ENCODE measurements at regions not wholly inside any gene's neighbourhood (a gene's known extent, or its start where the extent isn't known, plus 50 kb on each side); places are given as distances from the start of the nearest gene placed in this dataset.

DNA sequence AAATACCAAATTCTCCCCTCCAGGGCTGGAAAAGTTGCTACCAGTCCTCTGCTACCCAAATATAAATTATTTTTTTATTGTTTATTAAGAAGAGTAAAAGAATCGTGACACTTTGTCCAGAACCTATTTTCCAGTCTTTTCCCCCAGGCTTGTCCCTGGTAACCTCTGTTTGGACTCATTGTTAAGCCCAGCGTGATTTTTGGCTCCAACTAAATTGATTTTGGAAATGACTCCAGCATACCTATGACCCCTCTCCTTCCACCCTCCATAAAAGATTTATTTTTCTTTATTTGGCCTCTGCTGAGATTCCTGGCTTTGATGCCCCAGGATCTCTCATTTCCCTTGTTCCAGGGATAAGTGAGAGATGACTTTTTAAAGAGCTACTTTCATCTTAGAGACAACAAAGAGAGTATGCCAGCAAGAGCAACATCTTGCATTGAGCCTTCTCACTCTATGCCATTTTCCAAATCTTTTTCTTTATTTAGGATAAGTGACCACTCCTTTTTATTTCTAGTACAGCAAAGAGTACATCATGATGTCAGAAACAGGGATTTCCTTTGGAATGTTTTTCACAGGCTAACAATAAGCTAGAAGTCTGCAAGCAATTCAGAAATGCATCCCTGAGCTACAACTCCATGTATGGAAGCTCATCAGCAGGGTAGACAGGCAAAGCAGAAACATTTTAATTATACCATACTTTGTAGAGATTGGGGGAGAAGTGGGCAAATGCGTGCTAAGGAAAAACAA is 75.8 kb downstream of the DAD1 start:
- DNase-seq (ENCODE audit: low read depth, low spot score), result no peak

DNA sequence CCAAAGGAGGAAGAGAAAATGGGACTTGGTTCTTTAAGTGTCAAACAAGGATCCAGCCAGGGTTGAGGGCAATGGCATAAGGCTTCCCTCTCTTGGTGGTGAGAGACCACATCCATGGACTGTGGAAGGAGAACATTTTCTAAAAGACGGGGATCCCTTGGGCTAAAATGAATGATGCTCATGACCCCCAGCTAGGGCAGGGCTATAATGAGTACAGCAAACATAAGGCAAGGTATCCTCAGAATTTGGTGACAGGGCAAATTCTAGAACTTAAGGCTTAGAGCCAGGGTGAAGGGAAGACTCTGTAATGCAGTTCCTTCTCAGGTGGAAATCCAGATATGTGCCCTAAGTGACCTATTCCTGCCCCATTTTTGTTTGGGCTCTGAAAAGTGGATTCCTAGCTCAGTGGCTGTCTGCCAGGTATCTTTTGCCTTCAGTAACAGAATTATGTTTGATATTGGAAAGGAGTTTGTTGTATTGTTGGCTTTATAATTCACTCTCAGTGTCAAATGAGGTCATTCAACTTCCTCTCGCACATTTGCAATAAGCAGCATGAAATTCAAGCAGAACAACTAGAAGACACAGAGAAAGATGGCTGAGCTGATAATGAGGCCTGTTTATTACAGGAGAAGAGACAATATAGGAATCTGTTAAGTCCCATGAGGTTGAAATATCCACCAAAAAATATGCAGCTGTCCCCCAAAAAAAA is 76.8 kb downstream of the DAD1 start:
- DNase-seq (ENCODE audit: low read depth, low spot score), result no peak

DNA sequence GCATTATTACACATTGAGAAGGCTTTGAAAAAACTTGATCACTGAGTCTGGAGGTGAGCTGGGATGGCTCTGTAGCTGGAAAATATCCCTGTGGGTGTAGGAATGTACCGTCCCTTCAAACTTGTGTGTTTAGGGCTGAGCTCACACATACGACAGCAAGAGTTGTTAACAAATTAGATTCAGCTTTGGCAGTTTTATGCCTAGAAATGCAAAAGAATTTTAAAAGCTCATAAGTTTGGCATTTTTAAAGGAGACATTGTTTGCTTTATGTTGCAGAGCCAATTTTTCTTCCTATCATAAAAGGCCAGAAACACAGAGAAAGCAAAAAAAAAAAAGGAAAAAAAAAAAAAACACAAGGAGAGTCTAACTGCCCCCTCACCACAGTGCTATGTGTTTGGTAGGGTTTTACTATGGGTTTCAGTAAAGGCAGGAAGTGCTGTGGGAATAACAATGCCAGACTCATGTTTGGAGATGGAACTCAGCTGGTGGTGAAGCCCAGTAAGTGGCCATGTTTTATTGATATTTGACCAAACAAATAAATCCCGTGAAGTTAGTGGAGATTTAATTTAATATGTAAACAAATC is 78.4 kb downstream of the DAD1 start:
- DNase-seq (ENCODE audit: low read depth, low spot score), result no peak

DNA sequence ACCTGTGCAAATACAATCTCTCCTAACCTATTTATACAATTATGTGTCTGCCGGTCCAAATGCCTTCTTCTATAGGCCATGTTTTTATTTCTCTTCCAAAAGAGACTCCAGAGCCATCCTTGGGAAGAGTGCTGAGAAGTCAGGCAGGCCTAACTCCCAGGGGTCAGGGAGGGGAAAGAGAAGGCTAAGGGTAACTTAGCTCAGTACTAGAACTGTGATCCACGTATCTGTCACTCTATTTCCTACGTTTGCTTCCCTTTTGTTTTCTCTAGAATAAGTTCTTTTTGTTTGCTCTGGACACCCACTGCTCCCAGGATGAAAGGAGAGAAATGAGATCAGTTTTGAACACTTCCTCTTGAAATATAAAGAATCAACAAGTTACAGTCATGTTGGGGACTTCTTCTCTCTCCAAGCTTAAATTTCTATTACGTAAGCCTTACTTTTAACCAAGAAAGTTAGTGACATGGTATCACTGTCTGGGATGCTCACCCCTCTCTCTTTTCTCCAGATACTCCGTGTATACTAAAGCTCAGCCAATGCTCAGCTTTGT is 79.2 kb downstream of the DAD1 start:
- no peak for DNase-seq (ENCODE audit: low read depth, low spot score)

DNA sequence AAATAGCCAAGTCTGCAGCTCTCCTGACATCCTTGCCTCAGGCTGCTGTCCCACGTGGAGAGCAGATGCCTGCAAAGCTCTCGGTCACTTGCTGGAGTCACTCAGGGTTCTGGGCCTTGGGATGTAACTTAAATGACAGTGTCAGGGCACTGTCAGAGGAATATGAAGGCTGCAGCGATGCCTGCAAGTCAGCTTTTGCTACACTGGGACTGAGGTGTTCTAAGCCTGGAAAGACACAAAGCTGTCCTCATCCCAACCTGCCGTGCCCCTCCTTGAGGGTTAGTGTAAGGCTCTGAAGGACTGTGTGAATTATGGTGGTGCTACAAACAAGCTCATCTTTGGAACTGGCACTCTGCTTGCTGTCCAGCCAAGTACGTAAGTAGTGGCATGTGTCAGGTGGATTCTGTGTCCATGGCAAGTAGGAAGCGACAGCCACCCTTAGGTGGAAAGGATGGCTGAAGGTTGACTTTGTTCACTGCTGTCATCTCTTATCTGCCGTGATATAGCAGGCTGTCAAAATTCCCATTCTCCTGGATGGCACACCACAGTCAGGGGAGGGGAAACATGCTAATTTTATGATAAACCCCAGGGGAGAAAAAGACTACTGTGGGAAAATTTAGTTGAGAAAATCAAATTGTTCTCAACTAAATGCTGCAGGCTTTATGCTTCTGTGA is 79.9 kb downstream of the DAD1 start:
- DNase-seq (ENCODE audit: low read depth, low spot score), result no peak

DNA sequence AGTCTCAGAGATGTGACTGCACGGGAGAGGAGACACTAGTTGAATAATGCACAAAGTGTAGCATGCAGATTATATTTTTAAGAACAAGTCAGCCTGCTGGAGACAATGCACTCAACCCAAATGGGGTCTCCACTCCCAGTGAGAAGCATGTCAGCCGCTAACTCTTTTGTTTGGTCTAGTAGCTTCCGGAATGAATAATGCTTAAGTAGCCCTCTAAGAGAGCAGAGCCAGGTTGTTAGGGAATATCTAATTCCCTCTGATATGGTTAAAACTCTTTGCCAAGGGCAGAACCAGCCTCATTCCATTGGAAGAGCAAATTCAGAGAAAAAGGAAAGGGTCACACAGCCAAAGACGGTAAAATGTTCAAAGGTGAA is 80.4 kb downstream of the DAD1 start:
- DNase-seq (ENCODE audit: low read depth, low spot score), result no peak

DNA sequence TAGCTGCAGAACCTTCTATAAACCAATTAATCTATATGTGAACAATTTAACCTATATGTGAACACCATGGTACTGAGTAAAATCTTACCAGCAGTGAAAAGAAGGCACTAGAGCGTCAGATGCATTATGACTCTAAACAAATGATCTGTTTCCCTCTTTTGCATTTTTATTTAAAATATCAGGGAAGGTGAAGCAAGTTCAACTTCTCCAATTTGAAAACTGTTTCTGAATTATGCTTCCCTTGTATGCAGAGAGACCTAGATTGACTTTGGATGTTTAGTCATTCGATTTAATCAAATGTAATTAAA is 80.9 kb downstream of the DAD1 start:
- no peak for DNase-seq (ENCODE audit: low read depth, low spot score)

- DNase-seq (ENCODE audit: low read depth, low spot score), result no peak
Measured at GRCh38 chr14:22506778-22507351, 82.2 kb downstream of the DAD1 start.

DNA sequence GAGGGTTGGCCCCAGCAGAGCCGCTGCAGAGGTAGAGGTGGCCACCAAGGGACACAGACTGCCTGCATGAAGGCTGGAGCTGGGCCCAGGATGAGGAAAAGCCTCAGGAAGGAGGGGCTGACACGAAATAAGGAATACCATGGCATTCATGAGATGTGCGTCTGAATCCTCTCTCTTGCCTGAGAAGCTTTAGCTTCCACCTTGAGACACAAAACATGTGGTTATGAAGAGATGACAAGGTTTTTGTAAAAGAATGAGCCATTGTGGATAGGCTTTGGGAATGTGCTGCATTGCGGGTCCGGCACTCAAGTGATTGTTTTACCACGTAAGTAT is 82.7 kb downstream of the DAD1 start:
- DNase-seq (ENCODE audit: low read depth, low spot score), result no peak

DNA sequence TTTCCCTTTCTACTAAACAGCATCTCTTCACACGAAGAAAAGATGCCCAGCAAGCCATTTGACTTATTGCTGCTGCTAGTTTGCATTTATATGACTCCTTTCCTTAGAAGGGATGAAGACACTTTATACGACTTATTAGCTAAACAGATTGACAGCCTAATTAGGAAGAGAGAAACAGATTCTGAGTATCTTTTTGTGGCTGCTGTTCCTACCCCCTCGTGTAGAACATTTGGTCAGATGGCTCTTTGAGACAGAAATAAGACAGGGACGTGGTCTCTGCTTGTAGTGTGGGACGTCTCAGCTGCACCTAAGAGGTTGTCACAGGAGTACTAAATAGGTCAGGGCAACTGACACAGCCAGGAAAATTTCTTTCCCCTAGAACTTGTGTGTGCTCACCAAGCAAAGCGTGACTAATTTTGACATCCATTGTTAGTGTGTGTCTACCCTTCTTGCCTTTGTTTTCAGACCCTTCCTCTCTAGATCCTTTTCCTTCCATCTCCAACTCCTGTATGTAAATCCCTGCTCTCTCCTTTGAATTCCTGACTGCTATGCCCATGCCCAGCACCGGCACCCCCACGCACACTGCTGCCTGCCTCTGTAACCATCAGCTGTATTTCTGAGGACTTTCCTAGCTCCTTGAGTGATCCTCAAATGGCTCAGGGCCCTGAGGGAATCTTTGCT is 83.2 kb downstream of the DAD1 start:
- no peak for DNase-seq (ENCODE audit: low read depth, low spot score)

DNA sequence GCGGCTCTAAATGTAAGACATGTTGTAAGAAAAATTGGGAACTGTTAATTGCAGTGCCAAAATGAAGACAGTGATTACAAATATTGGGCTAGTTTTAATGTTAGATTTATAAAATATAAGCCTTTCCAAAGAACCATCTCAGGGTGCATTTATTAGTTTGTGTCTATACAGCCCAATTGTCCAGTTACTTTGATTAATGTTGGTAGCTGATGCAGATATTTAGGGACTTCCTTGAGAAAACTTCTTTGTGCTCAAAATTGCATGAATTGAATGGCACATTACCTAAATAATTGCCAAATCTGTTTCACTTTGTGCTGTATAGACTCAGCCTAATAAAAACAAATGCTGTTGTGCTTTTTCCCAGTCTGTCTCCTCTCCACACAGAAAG is 83.7 kb downstream of the DAD1 start:
- no peak for DNase-seq (ENCODE audit: low read depth, low spot score)

DNA sequence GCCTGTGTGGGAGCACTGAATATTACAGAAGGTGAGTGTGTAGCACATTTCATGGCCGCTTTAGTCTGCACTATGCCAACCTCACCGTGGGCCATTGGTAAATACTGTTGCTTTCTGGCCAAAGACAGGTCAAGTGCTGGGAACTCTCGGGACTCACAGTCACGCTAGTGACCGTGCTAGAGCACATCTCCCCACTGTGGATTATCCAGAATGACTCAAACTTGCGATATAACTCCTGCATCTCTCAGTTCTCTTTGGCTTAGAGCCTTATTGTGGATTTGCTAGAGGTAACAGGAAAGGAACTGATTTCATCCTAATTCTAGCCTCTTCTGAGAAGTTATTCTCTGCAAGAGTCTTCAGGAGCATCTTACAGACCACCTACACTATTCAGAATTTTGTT is 86.5 kb downstream of the DAD1 start:
- DNase-seq (ENCODE audit: low read depth, low spot score), result no peak

GRCh38 chr14:22502007-22502406 is 87.0 kb downstream of the DAD1 start:
- no peak for DNase-seq (ENCODE audit: low read depth, low spot score)

- DNase-seq (ENCODE audit: low read depth, low spot score), result no peak
Measured at GRCh38 chr14:22500954-22501726, 87.9 kb downstream of the DAD1 start.

DNA sequence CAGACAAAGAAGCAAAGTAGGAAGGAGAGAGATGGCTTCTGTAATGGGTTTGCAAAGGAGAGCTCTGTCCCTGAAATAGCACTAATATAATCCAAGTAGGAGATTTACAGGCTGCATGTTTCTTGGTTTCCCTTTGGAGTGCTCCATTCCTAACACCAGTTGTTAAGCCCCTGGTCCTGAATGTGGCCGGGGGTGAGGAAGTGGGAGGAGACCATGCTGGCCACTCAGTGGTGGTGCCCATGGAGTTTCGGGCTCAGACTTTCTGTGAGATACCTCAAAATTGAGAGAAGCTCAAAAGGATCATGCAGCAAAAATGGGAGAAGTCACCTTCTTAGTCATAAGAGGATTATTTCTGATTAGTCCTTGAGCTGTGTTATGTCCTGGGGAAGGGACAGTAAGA is 88.5 kb downstream of the DAD1 start:
- DNase-seq (ENCODE audit: low read depth, low spot score), result no peak

DNA sequence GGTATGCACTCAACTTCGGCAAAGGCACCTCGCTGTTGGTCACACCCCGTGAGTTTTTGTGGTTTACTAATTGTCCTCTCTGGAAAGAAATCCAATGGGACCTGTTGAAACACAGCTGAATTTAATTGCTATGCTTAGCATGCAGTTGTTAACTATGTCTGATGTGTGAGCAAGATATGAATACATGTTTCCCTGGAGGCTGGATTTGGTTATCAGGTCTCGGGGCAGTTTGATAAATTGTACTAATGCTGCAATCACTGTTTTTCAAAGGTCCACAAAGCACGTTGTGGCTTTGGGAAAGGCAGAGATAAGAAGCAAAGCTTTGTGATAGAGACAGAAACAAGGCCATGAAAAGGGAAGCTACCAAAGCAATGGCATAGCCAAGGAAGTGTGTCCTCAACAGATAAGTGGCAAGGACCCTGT is 91.3 kb downstream of the DAD1 start:
- DNase-seq (ENCODE audit: low read depth, low spot score), result no peak

GRCh38 chr14:22497144-22497423 is 91.9 kb downstream of the DAD1 start:
- DNase-seq (ENCODE audit: low read depth, low spot score), result no peak

DNA sequence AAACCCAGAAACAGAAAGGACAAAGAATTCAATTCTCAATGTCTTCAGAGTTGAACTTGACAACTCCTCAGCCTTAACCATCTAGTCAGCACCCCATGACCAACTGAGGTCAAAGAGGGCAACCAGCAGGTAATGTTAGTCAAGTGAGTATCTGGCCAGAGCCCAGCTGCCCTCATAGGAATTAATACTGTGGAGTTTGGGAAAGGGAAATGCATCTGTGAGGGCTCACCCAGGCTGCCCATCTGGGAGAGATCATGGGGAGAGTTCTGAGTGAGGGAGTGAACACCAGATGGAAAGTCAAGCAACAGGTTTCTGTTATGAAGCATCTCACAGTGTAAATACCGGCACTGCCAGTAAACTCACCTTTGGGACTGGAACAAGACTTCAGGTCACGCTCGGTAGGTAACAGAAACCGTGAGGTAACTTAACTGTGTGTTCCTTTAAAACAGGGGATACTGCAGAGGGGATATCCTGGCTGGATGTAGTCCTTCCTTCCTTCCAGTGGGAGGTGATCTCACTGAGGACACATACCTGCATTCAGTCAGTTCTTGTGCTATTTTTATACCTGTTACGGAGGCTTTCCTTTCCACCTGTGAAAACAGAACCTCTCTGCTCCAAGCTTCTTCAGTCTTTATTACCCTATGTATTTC is 94.4 kb downstream of the DAD1 start:
- DNase-seq (ENCODE audit: low read depth, low spot score), result no peak

- DNase-seq (ENCODE audit: low read depth, low spot score), result no peak
Measured at GRCh38 chr14:22493753-22494152, 95.3 kb downstream of the DAD1 start.
